OCI-LY7 (cell line): ENCODE measurements at regions not wholly inside any gene's neighbourhood (a gene's known extent, or its start where the extent isn't known, plus 50 kb on each side); places are given as distances from the start of the nearest gene placed in this dataset.

Source experiments
- BruUV-seq: library from RNA; stranded (reverse); fragments of 400-500 nt; replicated peaks from 2 replicates; lab custom pipeline; 2021; lab: Mats Ljungman, UMichigan
- CTCF ChIA-PET: fragments of 300-600 bp; sonication (Branson Sonifier 250); formaldehyde crosslinking; loops from one replicate; lab custom pipeline; 2022; ENCODE audit warnings: antibody characterized with exemption; ENCODE audit not compliant: unreplicated experiment; lab: Charles Lee
- POLR2A ChIA-PET: fragments of 300-600 bp; sonication (Branson Sonifier 250); formaldehyde crosslinking; loops from one replicate; lab custom pipeline; 2022; ENCODE audit warnings: antibody characterized with exemption; lab: Charles Lee
- DNase-seq: peaks from one replicate; pipeline ENCODE4 v3.0.0-alpha.2; 2015; ENCODE audit warnings: low spot score
- H2AFZ ChIP-seq: fragments of 200-600 bp; sonication (generic), shearing (Covaris generic); 2 replicates; pipeline ENCODE4 v1.6.1; 2014; ENCODE audit warnings: mild to moderate bottlenecking, antibody characterized with exemption, low read length, moderate library complexity
- H3K27ac ChIP-seq: fragments of 200-600 bp; sonication (generic); 2 replicates; pipeline ENCODE4 v1.5.1; 2014; ENCODE audit warnings: mixed run types, low read depth, mild to moderate bottlenecking, moderate library complexity, low read length, inconsistent platforms; ENCODE audit not compliant: poor library complexity, severe bottlenecking
- H3K36me3 ChIP-seq: fragments of 200-600 bp; sonication (generic); 2 replicates; pipeline ENCODE4 v1.6.1; 2014; ENCODE audit warnings: mild to moderate bottlenecking, antibody characterized with exemption, low read length, moderate library complexity, mixed read lengths; ENCODE audit not compliant: insufficient read depth
- H3K4me1 ChIP-seq: fragments of 200-600 bp; sonication (generic); 2 replicates; pipeline ENCODE4 v1.5.1; 2014; ENCODE audit warnings: mild to moderate bottlenecking, low read length; ENCODE audit not compliant: insufficient read depth, poor library complexity, severe bottlenecking
- H3K4me2 ChIP-seq: fragments of 200-600 bp; sonication (generic); 2 replicates; pipeline ENCODE4 v1.6.1; 2014; ENCODE audit warnings: mild to moderate bottlenecking, low read length
- H3K4me3 ChIP-seq: fragments of 200-600 bp; sonication (generic); 2 replicates; pipeline ENCODE4 v1.5.1; 2014; ENCODE audit warnings: mild to moderate bottlenecking, low read depth, low read length; ENCODE audit not compliant: poor library complexity, severe bottlenecking
- H3K79me2 ChIP-seq: fragments of 200-600 bp; sonication (generic); 2 replicates; pipeline ENCODE4 v1.6.1; 2016; ENCODE audit warnings: low read depth, mild to moderate bottlenecking, low read length, moderate library complexity, mixed read lengths; ENCODE audit not compliant: insufficient read depth
- H3K9me2 ChIP-seq: fragments of 200-600 bp; sonication (generic); 2 replicates; pipeline ENCODE4 v1.6.1; 2016; ENCODE audit warnings: mild to moderate bottlenecking, low read length, mixed read lengths; ENCODE audit not compliant: insufficient read depth
- H3K9me3 ChIP-seq: fragments of 200-600 bp; sonication (generic); 2 replicates; pipeline ENCODE4 v1.6.1; 2014; ENCODE audit warnings: mild to moderate bottlenecking, mixed run types, low read length, mixed read lengths
- H4K20me1 ChIP-seq: fragments of 200-600 bp; sonication (generic); 2 replicates; pipeline ENCODE4 v1.6.1; 2014; ENCODE audit warnings: mild to moderate bottlenecking, antibody characterized with exemption, low read length, moderate library complexity, mixed read lengths; ENCODE audit not compliant: insufficient read depth
- CTCF ChIP-seq: fragments of 200-600 bp; sonication (generic); conservative IDR thresholded peaks from 2 replicates; pipeline ENCODE4 v1.5.1; 2014; ENCODE audit warnings: mild to moderate bottlenecking, antibody characterized with exemption, low read length, moderate library complexity, mixed read lengths
- EZH2phosphoT487 ChIP-seq: fragments of 200-600 bp; sonication (generic); IDR thresholded peaks from 2 replicates; pipeline ENCODE4 v1.6.1; 2018; ENCODE audit warnings: low read depth, borderline replicate concordance, mild to moderate bottlenecking, mixed run types, antibody characterized with exemption, low read length, moderate library complexity, mixed read lengths
- intact Hi-C: fragments of 100-400 bp; cut with micrococcal nuclease; formaldehyde crosslinking; loops from one replicate; pipeline ENCODE4 v1.10.0; 2022; ENCODE audit not compliant: unreplicated experiment

- TF ChIP-seq CTCF = no peak
- TF ChIP-seq EZH2phosphoT487 = no peak
- Histone ChIP-seq H4K20me1 (no peaks in the 10 kb centered on the region), H3K36me3 (no peaks in the 10 kb centered on the region), H3K4me1 (no peaks in the 10 kb centered on the region), H3K27ac (no peak overlapping the region), H3K9me3 (no peaks in the 10 kb centered on the region), H3K79me2 (no peaks in the 10 kb centered on the region), H2AFZ (no peak overlapping the region), H3K4me2 (no peak overlapping the region), H3K9me2 (no peaks in the 10 kb centered on the region), H3K4me3 (no peak overlapping the region)
- intact Hi-C loops = no loop called here
- ChIA-PET CTCF (no interaction called here), POLR2A (interaction anchor here (1.2 kb wide), 1 partner anchor 14 kb away, joined by 6 read pairs; no protein-coding TSS in a partner anchor)
- DNase-seq = no peak
- BruUV-seq = no TSS peak
Observed at GRCh38 chr2:16241166-16242160, 301.1 kb downstream of the MYCN start.

- H3K9me2 ChIP-seq = no peaks in the 10 kb centered on the region
- H3K4me2 ChIP-seq = no peak overlapping the region
- no peak overlapping the region for H2AFZ ChIP-seq
- H3K36me3 ChIP-seq = no peaks in the 10 kb centered on the region
- no peak overlapping the region for H3K27ac ChIP-seq
- ChIA-PET CTCF (no interaction called here), POLR2A (interaction anchor here (0.7 to 1.2 kb wide), 4 partner anchors 13 to 1159 kb away, joined by 3 to 6 read pairs (median 3); no protein-coding TSS in a partner anchor)
- no peaks in the 10 kb centered on the region for H3K9me3 ChIP-seq
- no peak for DNase-seq
- intact Hi-C loops = no loop called here
- no peaks in the 10 kb centered on the region for H3K79me2 ChIP-seq
- no peaks in the 10 kb centered on the region for H3K4me1 ChIP-seq
- no TSS peak for BruUV-seq
- no peak for TF ChIP-seq CTCF
- no peaks in the 10 kb centered on the region for H4K20me1 ChIP-seq
- no peak overlapping the region for H3K4me3 ChIP-seq
Observed at GRCh38 chr2:16240402-16240801, 300.1 kb downstream of the MYCN start.

- intact Hi-C loops = no loop called here
- Histone ChIP-seq H3K4me1 (no peaks in the 10 kb centered on the region), H3K36me3 (no peaks in the 10 kb centered on the region), H3K4me2 (no peak overlapping the region), H4K20me1 (no peaks in the 10 kb centered on the region), H3K9me2 (no peaks in the 10 kb centered on the region), H3K27ac (no peak overlapping the region), H2AFZ (no peak overlapping the region), H3K79me2 (no peaks in the 10 kb centered on the region), H3K9me3 (no peaks in the 10 kb centered on the region), H3K4me3 (no peak overlapping the region)
- CTCF ChIA-PET = no interaction called here
- POLR2A ChIA-PET = no interaction called here
- no TSS peak for BruUV-seq
- no peak for DNase-seq
- TF ChIP-seq EZH2phosphoT487 (no peak), CTCF (no peak)
Observed at GRCh38 chr2:16239296-16239850, 299.0 kb downstream of the MYCN start.
